Body of pancreas (tissue), 4 donors: ENCODE measurements at regions not wholly inside any gene's neighbourhood (a gene's known extent, or its start where the extent isn't known, plus 50 kb on each side); places are given as distances from the start of the nearest gene placed in this dataset.

ENCODE experiments used
- ATAC-seq: fragments of 150-250 bp; one replicate; pipeline ENCODE4 v1.9.1; 2016
- DNase-seq, 4 donors: peaks; one replicate each; pipeline ENCODE4 v3.0.0-alpha.2; 2019
- H3K27ac ChIP-seq, 4 donors: fragments of 200-600 bp; sonication (generic); 1 replicate in 3 of 4; 2 replicates in 1 of 4; pipeline versions ENCODE4 v1.5.1 to v1.6.1; 2016 to 2019; ENCODE audit warnings: mild to moderate bottlenecking in 1 of 4, mixed read lengths in 1 of 4, moderate library complexity in 1 of 4
- H3K27me3 ChIP-seq, 2 donors: fragments of 200-600 bp; sonication (generic); one replicate each; pipeline ENCODE4 v1.6.0; 2016; ENCODE audit warnings: mild to moderate bottlenecking in 1 of 2
- H3K36me3 ChIP-seq, 2 donors: fragments of 200-600 bp; sonication (generic); replicated peaks in 1 of 2; 2 replicates each; pipeline ENCODE4 v1.5.1; 2016; ENCODE audit warnings: low read depth in 2 of 2; ENCODE audit not compliant: insufficient read depth in 1 of 2
- H3K4me1 ChIP-seq: fragments of 200-600 bp; sonication (generic); one replicate; pipeline ENCODE4 v1.6.0; 2016
- H3K4me3 ChIP-seq, 2 donors: fragments of 200-600 bp; sonication (generic); 1 replicate in 1 of 2; 2 replicates in 1 of 2; pipeline ENCODE4 v1.5.1; 2016 to 2019
- H3K9me3 ChIP-seq, 3 donors: fragments of 200-600 bp; sonication (generic); 1 replicate in 2 of 3; 2 replicates in 1 of 3; pipeline ENCODE4 v1.5.1; 2016
- CTCF ChIP-seq, 7 experiments: fragments of 450-650 bp in 4 of 7; fragments of 200-600 bp in 3 of 7; sonication (generic) in 3 of 7; IDR thresholded peaks; one replicate each; pipeline ENCODE4 v1.5.1; 2016 to 2019; ENCODE audit warnings: antibody characterized with exemption in 7 of 7
- POLR2A ChIP-seq, 3 donors: fragments of 450-650 bp; IDR thresholded peaks; one replicate each; pipeline ENCODE4 v1.6.1; 2016; ENCODE audit warnings: antibody characterized with exemption in 3 of 3, mild to moderate bottlenecking in 2 of 3
- WGBS, 2 donors: methylation state at CpG; one replicate each; pipeline ENCODE4 v1.1.5; 2017; 5-methylcytosine and 5-hydroxymethylcytosine counted together
- intact Hi-C: fragments of 100-400 bp; cut with DNase I; formaldehyde crosslinking; loops from one replicate; pipeline ENCODE4 v1.15.1; 2023

- no peak overlapping the region for H3K27ac ChIP-seq
- H3K36me3 ChIP-seq, result no peaks in the 10 kb centered on the region
- ATAC-seq (no peak), DNase-seq (no peak)
- H3K9me3 ChIP-seq, result no peaks in the 10 kb centered on the region
- H3K4me1 ChIP-seq, result no peaks in the 10 kb centered on the region
- TF ChIP-seq POLR2A (IDR thresholded peaks at IDR 0.05) (no peak), CTCF (IDR thresholded peaks at IDR 0.05) (no peak)
- H3K27me3 ChIP-seq, result no peaks in the 10 kb centered on the region
- WGBS, 2 donors, result 35 to 50% methylated on average over 2 of the region's 2 CpGs
- intact Hi-C loops, result no loop called here
- H3K4me3 ChIP-seq, result no peak overlapping the region
These were observed 328.6 kb upstream of the NUDT12 start for GRCh38 chr5:103891151-103891550.

- TF ChIP-seq CTCF (IDR thresholded peaks at IDR 0.05) (no peak), POLR2A (IDR thresholded peaks at IDR 0.05) (no peak)
- no peaks in the 10 kb centered on the region for H3K4me1 ChIP-seq
- no peaks in the 10 kb centered on the region for H3K36me3 ChIP-seq
- no peak overlapping the region for H3K27ac ChIP-seq
- WGBS, 2 donors, result 61 to 63% methylated on average over 1 of the region's 1 CpG
- H3K4me3 ChIP-seq, result no peak overlapping the region
- H3K27me3 ChIP-seq, result no peaks in the 10 kb centered on the region
- ATAC-seq, result no peak
- DNase-seq, result no peak
- intact Hi-C loops, result no loop called here
- no peaks in the 10 kb centered on the region for H3K9me3 ChIP-seq
These were observed 327.7 kb upstream of the NUDT12 start for GRCh38 chr5:103890313-103890712.

GRCh38 chr5:103889500-103890209 lies 327.1 kb upstream of the NUDT12 start:
- ATAC-seq (no peak), DNase-seq (no peak)
- H3K27ac ChIP-seq, result no peak overlapping the region
- H3K4me3 ChIP-seq, result no peak overlapping the region
- H3K27me3 ChIP-seq, result no peaks in the 10 kb centered on the region
- H3K9me3 ChIP-seq, result no peaks in the 10 kb centered on the region
- H3K36me3 ChIP-seq, result no peaks in the 10 kb centered on the region
- TF ChIP-seq CTCF (IDR thresholded peaks at IDR 0.05) (no peak), POLR2A (IDR thresholded peaks at IDR 0.05) (no peak)
- intact Hi-C loops, result no loop called here
- no peaks in the 10 kb centered on the region for H3K4me1 ChIP-seq
- 69 to 83% methylated on average over 2 of the region's 2 CpGs for WGBS, 2 donors

- intact Hi-C loops, result no loop called here
- DNase-seq, result no peak
- H3K27ac ChIP-seq, result no peak overlapping the region
- no peak for ATAC-seq
- H3K4me1 ChIP-seq, result no peaks in the 10 kb centered on the region
- no peaks in the 10 kb centered on the region for H3K36me3 ChIP-seq
- no peaks in the 10 kb centered on the region for H3K9me3 ChIP-seq
- 63 to 67% methylated on average over 3 of the region's 3 CpGs for WGBS, 2 donors
- H3K4me3 ChIP-seq, result no peak overlapping the region
- no peak for TF ChIP-seq POLR2A (IDR thresholded peaks at IDR 0.05)
- no peak for TF ChIP-seq CTCF (IDR thresholded peaks at IDR 0.05)
- H3K27me3 ChIP-seq, result no peaks in the 10 kb centered on the region
These were observed 324.2 kb upstream of the NUDT12 start for GRCh38 chr5:103886826-103887225.

- Histone ChIP-seq H3K9me3 (no peaks in the 10 kb centered on the region), H3K27me3 (no peaks in the 10 kb centered on the region), H3K4me1 (no peaks in the 10 kb centered on the region), H3K36me3 (no peaks in the 10 kb centered on the region), H3K27ac (no peak overlapping the region), H3K4me3 (no peak overlapping the region)
- intact Hi-C loops, result no loop called here
- ATAC-seq (no peak), DNase-seq (no peak)
- TF ChIP-seq CTCF (IDR thresholded peaks at IDR 0.05), result no peak
- TF ChIP-seq POLR2A (IDR thresholded peaks at IDR 0.05), result no peak
- WGBS, 2 donors, result 62 to 81% methylated on average over 1 of the region's 1 CpG
These were observed 320.6 kb upstream of the NUDT12 start for GRCh38 chr5:103883143-103883542.
